Dedifferentiated amniotic fluid mesenchymal stem cell (primary cell): ENCODE measurements at regions not wholly inside any gene's neighbourhood (a gene's known extent, or its start where the extent isn't known, plus 50 kb on each side); places are given as distances from the start of the nearest gene placed in this dataset.
"Not testable (repeated sequence)": the region's sequence is repeated elsewhere in the genome, so short reads cannot be mapped to it uniquely, and the experiment has no call there.

Experiments
- DNase-seq: peaks from one replicate; pipeline ENCODE4 v3.0.0-alpha.2; 2016; ENCODE audit errors: extremely low spot score

GRCh38 chr12:67039995-67040860 lies 228.9 kb upstream of the CAND1 start:
- no peak for DNase-seq

GRCh38 chr12:67040861-67041137 lies 228.4 kb upstream of the CAND1 start:
- DNase-seq = no peak

GRCh38 chr12:67042697-67043131 lies 226.4 kb upstream of the CAND1 start:
- no peak for DNase-seq

GRCh38 chr12:67043771-67044170 lies 225.4 kb upstream of the CAND1 start:
- DNase-seq = no peak

GRCh38 chr12:67045650-67046049 lies 223.5 kb upstream of the CAND1 start:
- no peak for DNase-seq

- no peak for DNase-seq
These were observed 223.1 kb upstream of the CAND1 start for GRCh38 chr12:67046062-67046461.

GRCh38 chr12:67047634-67048033 lies 221.5 kb upstream of the CAND1 start:
- no peak for DNase-seq

GRCh38 chr12:67048371-67048770 lies 220.8 kb upstream of the CAND1 start:
- DNase-seq = no peak

GRCh38 chr12:67049199-67049598 lies 220.0 kb upstream of the CAND1 start:
- DNase-seq = not testable (repeated sequence)

GRCh38 chr12:67052981-67053380 lies 216.2 kb upstream of the CAND1 start:
- DNase-seq = no peak

- DNase-seq = no peak
These were observed 212.8 kb upstream of the CAND1 start for GRCh38 chr12:67056329-67056728.

GRCh38 chr12:67057072-67057471 lies 212.1 kb upstream of the CAND1 start:
- DNase-seq = no peak

- no peak for DNase-seq
These were observed 207.0 kb upstream of the CAND1 start for GRCh38 chr12:67062193-67062592.

- DNase-seq = no peak
These were observed 201.5 kb upstream of the CAND1 start for GRCh38 chr12:67067453-67068203.

- no peak for DNase-seq
These were observed 200.9 kb upstream of the CAND1 start for GRCh38 chr12:67068204-67068731.

- peak; percentile 34 for DNase-seq
These were observed 200.3 kb upstream of the CAND1 start for GRCh38 chr12:67068761-67069450.

- no peak for DNase-seq
These were observed 199.5 kb upstream of the CAND1 start for GRCh38 chr12:67069451-67070306.

- no peak for DNase-seq
These were observed 198.9 kb upstream of the CAND1 start for GRCh38 chr12:67070307-67070600.

GRCh38 chr12:67070604-67071003 lies 198.6 kb upstream of the CAND1 start:
- DNase-seq = no peak

GRCh38 chr12:67072281-67072680 lies 196.9 kb upstream of the CAND1 start:
- not testable (repeated sequence) for DNase-seq

GRCh38 chr12:67073336-67073735 lies 195.8 kb upstream of the CAND1 start:
- no peak for DNase-seq

GRCh38 chr12:67074072-67074471 lies 195.1 kb upstream of the CAND1 start:
- DNase-seq = no peak
